IPS-11a (cell line): ENCODE measurements at regions not wholly inside any gene's neighbourhood (a gene's known extent, or its start where the extent isn't known, plus 50 kb on each side); places are given as distances from the start of the nearest gene placed in this dataset.

Experiments used
- H3K4me3 ChIP-seq: one replicate; pipeline ENCODE4 v1.5.1; 2013; ENCODE audit warnings: low read depth, low read length, control low read depth

GRCh38 chr3:187926620-187927019, 181.4 kb upstream of the BCL6 start:
- H3K4me3 ChIP-seq: no peak overlapping the region

GRCh38 chr3:187927565-187927964, 182.3 kb upstream of the BCL6 start:
- no peak overlapping the region for H3K4me3 ChIP-seq

- H3K4me3 ChIP-seq: no peak overlapping the region
These were observed 184.0 kb upstream of the BCL6 start for GRCh38 chr3:187929112-187929816.

- H3K4me3 ChIP-seq: no peak overlapping the region
These were observed 184.8 kb upstream of the BCL6 start for GRCh38 chr3:187930021-187930420.

- H3K4me3 ChIP-seq: no peak overlapping the region
These were observed 185.8 kb upstream of the BCL6 start for GRCh38 chr3:187931101-187931500.

- H3K4me3 ChIP-seq: no peak overlapping the region
These were observed 186.6 kb upstream of the BCL6 start for GRCh38 chr3:187931770-187932278.

- no peak overlapping the region for H3K4me3 ChIP-seq
These were observed 187.3 kb upstream of the BCL6 start for GRCh38 chr3:187932530-187932929.

- no peak overlapping the region for H3K4me3 ChIP-seq
These were observed 190.4 kb upstream of the BCL6 start for GRCh38 chr3:187935623-187936156.

GRCh38 chr3:187936676-187937075, 191.4 kb upstream of the BCL6 start:
- H3K4me3 ChIP-seq: no peak overlapping the region

- H3K4me3 ChIP-seq: no peak overlapping the region
These were observed 194.6 kb upstream of the BCL6 start for GRCh38 chr3:187939891-187940290.

GRCh38 chr3:187941135-187941847, 196.0 kb upstream of the BCL6 start:
- H3K4me3 ChIP-seq: no peak overlapping the region

GRCh38 chr3:187941848-187942194, 196.6 kb upstream of the BCL6 start:
- H3K4me3 ChIP-seq: no peak overlapping the region

GRCh38 chr3:187942658-187943241, 197.5 kb upstream of the BCL6 start:
- H3K4me3 ChIP-seq: no peak overlapping the region

- no peak overlapping the region for H3K4me3 ChIP-seq
These were observed 198.6 kb upstream of the BCL6 start for GRCh38 chr3:187943677-187944389.

GRCh38 chr3:187944390-187945179, 199.3 kb upstream of the BCL6 start:
- H3K4me3 ChIP-seq: no peak overlapping the region

- no peak overlapping the region for H3K4me3 ChIP-seq
These were observed 200.1 kb upstream of the BCL6 start for GRCh38 chr3:187945374-187945773.

- H3K4me3 ChIP-seq: no peak overlapping the region
These were observed 201.0 kb upstream of the BCL6 start for GRCh38 chr3:187946163-187946691.

GRCh38 chr3:187946981-187947380, 201.7 kb upstream of the BCL6 start:
- no peak overlapping the region for H3K4me3 ChIP-seq

- no peak overlapping the region for H3K4me3 ChIP-seq
These were observed 202.8 kb upstream of the BCL6 start for GRCh38 chr3:187947927-187948682.
